Spleen (tissue), 7 donors: ENCODE measurements at regions not wholly inside any gene's neighbourhood (a gene's known extent, or its start where the extent isn't known, plus 50 kb on each side); places are given as distances from the start of the nearest gene placed in this dataset.

Source experiments
- POLR2A ChIP-seq, 3 donors: fragments of 450-650 bp; IDR thresholded peaks; one replicate each; pipeline ENCODE4 v1.5.1; 2017; ENCODE audit warnings: antibody characterized with exemption in 3 of 3, mild to moderate bottlenecking in 1 of 3
- POLR2AphosphoS5 ChIP-seq, 3 donors: sonication (generic); formaldehyde crosslinking; IDR thresholded peaks; one replicate each; pipeline ENCODE4 v1.5.1; 2017; ENCODE audit warnings: antibody characterized with exemption in 3 of 3
- TF ChIP-seq, protein P1 (sequence below), 11 experiments: fragments of 200-600 bp in 7 of 11; fragments of 450-650 bp in 4 of 11; sonication (generic) in 4 of 11; IDR thresholded peaks in 8 of 11; conservative IDR thresholded peaks in 3 of 11; 1 replicate in 7 of 11; 2 replicates in 4 of 11; pipeline versions ENCODE4 v1.4.0 to v1.8.0; 2016 to 2021; ENCODE audit warnings: antibody characterized with exemption in 11 of 11, inconsistent platforms in 4 of 11, mild to moderate bottlenecking in 1 of 11
- donor health status: DM: no; HTN: no; CAD: no; lungs with moderate emphysema.
- donor health status: DM: no; HTN: no; CAD: no.
- donor health status: DM: no; HTN: no; CAD: no.

DNA sequence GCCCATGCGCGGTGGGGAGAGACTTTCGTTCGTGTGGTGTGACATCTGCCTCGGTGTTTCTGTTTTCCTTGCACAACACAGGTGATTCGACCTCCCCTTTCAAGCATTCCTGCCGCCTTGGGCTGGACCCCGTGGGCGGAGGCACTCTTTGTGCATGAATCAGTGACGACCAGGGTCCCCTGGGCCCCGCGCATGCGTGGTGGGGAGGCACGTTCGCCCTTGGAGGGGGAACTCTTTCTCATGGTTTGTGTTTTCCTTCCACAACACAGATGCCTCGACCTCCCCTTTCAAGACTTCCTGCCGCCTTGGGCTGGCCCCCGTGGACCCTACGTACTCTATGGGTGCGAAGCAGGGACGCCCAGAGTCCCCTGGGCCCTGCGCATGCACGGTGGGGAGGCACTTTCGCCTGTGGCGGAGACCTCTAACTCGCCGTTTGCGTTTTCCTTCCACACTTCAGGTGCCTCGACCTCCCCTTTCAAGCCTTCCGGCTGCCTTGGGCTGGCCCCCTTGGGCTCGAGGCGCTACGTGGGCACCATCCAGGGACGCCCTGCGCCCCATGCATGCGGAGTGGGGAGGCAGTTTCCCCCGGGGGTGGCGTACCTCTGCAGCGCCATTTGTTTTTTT, 340.9 kb downstream of the ALG10 start:
- TF ChIP-seq, protein P1, sequence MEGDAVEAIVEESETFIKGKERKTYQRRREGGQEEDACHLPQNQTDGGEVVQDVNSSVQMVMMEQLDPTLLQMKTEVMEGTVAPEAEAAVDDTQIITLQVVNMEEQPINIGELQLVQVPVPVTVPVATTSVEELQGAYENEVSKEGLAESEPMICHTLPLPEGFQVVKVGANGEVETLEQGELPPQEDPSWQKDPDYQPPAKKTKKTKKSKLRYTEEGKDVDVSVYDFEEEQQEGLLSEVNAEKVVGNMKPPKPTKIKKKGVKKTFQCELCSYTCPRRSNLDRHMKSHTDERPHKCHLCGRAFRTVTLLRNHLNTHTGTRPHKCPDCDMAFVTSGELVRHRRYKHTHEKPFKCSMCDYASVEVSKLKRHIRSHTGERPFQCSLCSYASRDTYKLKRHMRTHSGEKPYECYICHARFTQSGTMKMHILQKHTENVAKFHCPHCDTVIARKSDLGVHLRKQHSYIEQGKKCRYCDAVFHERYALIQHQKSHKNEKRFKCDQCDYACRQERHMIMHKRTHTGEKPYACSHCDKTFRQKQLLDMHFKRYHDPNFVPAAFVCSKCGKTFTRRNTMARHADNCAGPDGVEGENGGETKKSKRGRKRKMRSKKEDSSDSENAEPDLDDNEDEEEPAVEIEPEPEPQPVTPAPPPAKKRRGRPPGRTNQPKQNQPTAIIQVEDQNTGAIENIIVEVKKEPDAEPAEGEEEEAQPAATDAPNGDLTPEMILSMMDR (IDR thresholded peaks at IDR 0.05 in 8 of 11, conservative IDR thresholded peaks at IDR 0.05 in 3 of 11) = no peak
- TF ChIP-seq POLR2A (IDR thresholded peaks at IDR 0.05) (no peak), POLR2AphosphoS5 (IDR thresholded peaks at IDR 0.05) (no peak)
